ENCODE measurements at regions not wholly inside any gene's neighbourhood (a gene's known extent, or its start where the extent isn't known, plus 50 kb on each side); places are given as distances from the start of the nearest gene placed in this dataset.
"Not testable (repeated sequence)": the region's sequence is repeated elsewhere in the genome, so short reads cannot be mapped to it uniquely, and the experiment has no call there.

GRCh38 chr13:63218596-63218995, 1802.9 kb upstream of the PCDH20 start:
- not testable (repeated sequence) for H3K36me3 ChIP-seq (ENCODE audit: control insufficient read depth, insufficient read depth, low read length); H3K27me3 ChIP-seq (ENCODE audit: control insufficient read depth, insufficient read depth, low read length); H3K9me3 ChIP-seq (ENCODE audit: control insufficient read depth, low read depth, low read length); DNase-seq; H3K4me3 ChIP-seq (ENCODE audit: low read length); H3K27ac ChIP-seq (ENCODE audit: low read length); H3K4me1 ChIP-seq (ENCODE audit: control insufficient read depth, insufficient read depth, low read length)
- WGBS (ENCODE audit: insufficient coverage, low lambda C conversion rate): 100% methylated on average over 1 of the region's 3 CpGs

DNA sequence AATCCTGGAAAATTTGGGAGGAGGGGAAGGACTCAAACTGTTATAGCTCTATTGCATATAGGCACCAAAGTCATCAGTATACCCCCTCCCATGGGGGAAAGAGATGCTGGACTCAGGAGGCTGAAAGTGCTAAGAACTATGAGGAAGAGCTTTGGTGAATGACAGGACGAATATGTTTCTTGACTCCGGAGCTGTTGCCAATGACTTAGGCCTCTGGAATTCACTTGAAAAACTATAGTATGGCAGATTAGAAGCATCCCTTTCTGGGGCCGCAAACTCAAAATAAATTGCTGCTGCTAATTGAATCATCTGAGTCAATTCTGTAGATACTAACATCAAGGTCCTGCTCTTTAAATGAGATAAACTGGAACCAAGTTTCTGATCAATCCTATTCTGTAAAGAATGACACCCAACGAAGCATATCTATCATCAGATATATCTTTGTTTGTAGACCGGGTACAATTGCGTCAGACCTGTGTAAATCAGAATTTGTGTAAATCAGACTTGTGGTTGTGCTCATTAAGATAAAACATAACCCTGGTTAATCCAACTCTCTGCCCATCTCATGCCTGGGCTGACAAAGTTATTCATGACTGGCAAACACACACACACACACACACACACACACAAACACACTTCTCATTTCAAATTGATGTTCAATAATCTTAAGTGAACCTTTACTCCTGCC, 1793.8 kb upstream of the PCDH20 start:
- WGBS (ENCODE audit: insufficient coverage, low lambda C conversion rate): 82% methylated on average over 2 of the region's 6 CpGs
- no peaks in the 10 kb centered on the region for H3K27me3 ChIP-seq (ENCODE audit: control insufficient read depth, insufficient read depth, low read length)

DNA sequence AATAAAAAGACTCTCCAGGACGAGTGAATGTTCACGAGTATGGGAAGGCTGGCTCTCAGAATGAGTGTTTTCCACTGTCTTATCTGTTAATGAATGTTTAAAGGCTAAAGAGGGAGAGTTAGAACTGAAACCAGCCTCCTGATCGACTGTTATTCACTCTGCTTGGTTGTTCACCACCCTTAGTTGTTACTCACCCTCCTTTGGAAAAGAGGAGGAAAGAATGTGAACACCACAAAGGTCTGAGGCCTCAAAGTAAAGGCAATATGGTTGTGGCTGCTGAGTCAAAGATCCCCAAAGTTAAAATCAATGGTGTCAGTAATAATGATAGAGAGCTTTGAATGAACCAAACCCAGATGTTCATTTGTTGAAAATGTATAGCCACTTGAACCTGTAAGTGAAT, 1793.2 kb upstream of the PCDH20 start:
- no peaks in the 10 kb centered on the region for H3K36me3 ChIP-seq (ENCODE audit: control insufficient read depth, insufficient read depth, low read length)
- H3K4me3 ChIP-seq (ENCODE audit: low read length): no peak overlapping the region
- DNase-seq: no peak
- H3K9me3 ChIP-seq (ENCODE audit: control insufficient read depth, low read depth, low read length): no peaks in the 10 kb centered on the region
- WGBS (ENCODE audit: insufficient coverage, low lambda C conversion rate): no CpG with 5 or more reads among the region's 3 CpGs
- no peaks in the 10 kb centered on the region for H3K4me1 ChIP-seq (ENCODE audit: control insufficient read depth, insufficient read depth, low read length)
- H3K27me3 ChIP-seq (ENCODE audit: control insufficient read depth, insufficient read depth, low read length): no peaks in the 10 kb centered on the region
- H3K27ac ChIP-seq (ENCODE audit: low read length): no peak overlapping the region

More for the DNA sequence above, 1793.8 kb upstream of the PCDH20 start:
- DNase-seq: no peak
- no peak overlapping the region for H3K4me3 ChIP-seq (ENCODE audit: low read length)
- H3K27ac ChIP-seq (ENCODE audit: low read length): no peak overlapping the region
- H3K4me1 ChIP-seq (ENCODE audit: control insufficient read depth, insufficient read depth, low read length): no peaks in the 10 kb centered on the region
- H3K36me3 ChIP-seq (ENCODE audit: control insufficient read depth, insufficient read depth, low read length): no peaks in the 10 kb centered on the region
- H3K9me3 ChIP-seq (ENCODE audit: control insufficient read depth, low read depth, low read length): no peaks in the 10 kb centered on the region

DNA sequence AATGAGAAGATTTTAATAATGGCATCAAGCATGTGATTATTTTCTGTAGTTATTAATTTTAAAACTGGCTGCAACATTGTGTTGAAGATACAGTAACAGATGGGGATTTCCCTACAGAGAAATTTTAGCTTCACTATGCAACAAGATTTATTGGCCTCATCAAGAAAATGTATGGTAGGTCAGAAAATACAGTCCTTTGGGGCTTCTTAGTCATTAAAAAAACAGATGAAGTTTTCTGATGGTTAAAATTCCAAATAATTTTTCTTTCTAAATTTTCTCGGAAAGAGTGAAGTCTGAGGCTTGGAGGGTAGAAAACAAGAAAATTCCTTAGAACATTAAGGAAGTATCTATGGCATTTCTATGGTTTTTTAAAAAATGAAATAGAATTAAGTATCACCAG, 1790.8 kb upstream of the PCDH20 start:
- WGBS (ENCODE audit: insufficient coverage, low lambda C conversion rate): 83% methylated on average over 1 of the region's 1 CpG
- Histone ChIP-seq H3K27me3 (ENCODE audit: control insufficient read depth, insufficient read depth, low read length) (no peaks in the 10 kb centered on the region), H3K27ac (ENCODE audit: low read length) (no peak overlapping the region), H3K9me3 (ENCODE audit: control insufficient read depth, low read depth, low read length) (no peaks in the 10 kb centered on the region), H3K4me1 (ENCODE audit: control insufficient read depth, insufficient read depth, low read length) (no peaks in the 10 kb centered on the region), H3K36me3 (ENCODE audit: control insufficient read depth, insufficient read depth, low read length) (no peaks in the 10 kb centered on the region), H3K4me3 (ENCODE audit: low read length) (no peak overlapping the region)
- no peak for DNase-seq

- DNase-seq: no peak
- Histone ChIP-seq H3K36me3 (ENCODE audit: control insufficient read depth, insufficient read depth, low read length) (no peaks in the 10 kb centered on the region), H3K27me3 (ENCODE audit: control insufficient read depth, insufficient read depth, low read length) (no peaks in the 10 kb centered on the region), H3K27ac (ENCODE audit: low read length) (no peak overlapping the region), H3K4me1 (ENCODE audit: control insufficient read depth, insufficient read depth, low read length) (no peaks in the 10 kb centered on the region), H3K4me3 (ENCODE audit: low read length) (no peak overlapping the region), H3K9me3 (ENCODE audit: control insufficient read depth, low read depth, low read length) (no peaks in the 10 kb centered on the region)
- WGBS (ENCODE audit: insufficient coverage, low lambda C conversion rate): 85% methylated on average over 1 of the region's 1 CpG
These were observed 1785.8 kb upstream of the PCDH20 start for GRCh38 chr13:63201493-63201892.

DNA sequence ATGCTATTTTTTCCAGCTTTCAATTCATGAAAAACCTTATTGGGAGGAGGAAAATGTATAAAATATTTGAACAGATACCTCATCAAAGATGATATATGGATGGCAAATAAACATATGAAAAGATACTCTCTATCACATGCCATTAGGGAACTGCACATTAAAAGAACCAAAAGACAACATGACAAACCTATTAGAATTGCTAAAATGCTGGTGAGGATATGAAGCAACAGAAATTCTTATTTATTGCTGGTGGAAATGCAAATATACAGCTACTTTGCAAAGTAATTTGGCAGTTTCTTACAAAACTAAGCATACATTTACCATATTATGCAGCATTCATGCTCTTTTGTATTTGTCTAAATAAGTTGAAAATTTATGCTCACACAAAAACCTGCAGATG, 1783.9 kb upstream of the PCDH20 start:
- Histone ChIP-seq H3K36me3 (ENCODE audit: control insufficient read depth, insufficient read depth, low read length) (no peaks in the 10 kb centered on the region), H3K4me3 (ENCODE audit: low read length) (no peak overlapping the region), H3K9me3 (ENCODE audit: control insufficient read depth, low read depth, low read length) (no peaks in the 10 kb centered on the region), H3K27me3 (ENCODE audit: control insufficient read depth, insufficient read depth, low read length) (no peaks in the 10 kb centered on the region), H3K4me1 (ENCODE audit: control insufficient read depth, insufficient read depth, low read length) (peaks cover 3% of the 10 kb centered on the region), H3K27ac (ENCODE audit: low read length) (no peak overlapping the region)
- no peak for DNase-seq

GRCh38 chr13:63198071-63198470, 1782.4 kb upstream of the PCDH20 start:
- no peak for DNase-seq
- no peaks in the 10 kb centered on the region for H3K9me3 ChIP-seq (ENCODE audit: control insufficient read depth, low read depth, low read length)
- WGBS (ENCODE audit: insufficient coverage, low lambda C conversion rate): no CpG with 5 or more reads among the region's 2 CpGs
- H3K27ac ChIP-seq (ENCODE audit: low read length): no peak overlapping the region
- H3K27me3 ChIP-seq (ENCODE audit: control insufficient read depth, insufficient read depth, low read length): no peaks in the 10 kb centered on the region
- no peak overlapping the region for H3K4me3 ChIP-seq (ENCODE audit: low read length)
- peaks cover 3% of the 10 kb centered on the region for H3K4me1 ChIP-seq (ENCODE audit: control insufficient read depth, insufficient read depth, low read length)
- no peaks in the 10 kb centered on the region for H3K36me3 ChIP-seq (ENCODE audit: control insufficient read depth, insufficient read depth, low read length)

- Histone ChIP-seq H3K9me3 (ENCODE audit: control insufficient read depth, low read depth, low read length) (no peaks in the 10 kb centered on the region), H3K27me3 (ENCODE audit: control insufficient read depth, insufficient read depth, low read length) (no peaks in the 10 kb centered on the region), H3K36me3 (ENCODE audit: control insufficient read depth, insufficient read depth, low read length) (no peaks in the 10 kb centered on the region), H3K27ac (ENCODE audit: low read length) (no peak overlapping the region), H3K4me1 (ENCODE audit: control insufficient read depth, insufficient read depth, low read length) (peaks cover 3% of the 10 kb centered on the region), H3K4me3 (ENCODE audit: low read length) (no peak overlapping the region)
- WGBS (ENCODE audit: insufficient coverage, low lambda C conversion rate): 0% methylated on average over 1 of the region's 1 CpG
- DNase-seq: peak; percentile 30 to 67
These were observed 1780.1 kb upstream of the PCDH20 start for GRCh38 chr13:63195726-63196125.

DNA sequence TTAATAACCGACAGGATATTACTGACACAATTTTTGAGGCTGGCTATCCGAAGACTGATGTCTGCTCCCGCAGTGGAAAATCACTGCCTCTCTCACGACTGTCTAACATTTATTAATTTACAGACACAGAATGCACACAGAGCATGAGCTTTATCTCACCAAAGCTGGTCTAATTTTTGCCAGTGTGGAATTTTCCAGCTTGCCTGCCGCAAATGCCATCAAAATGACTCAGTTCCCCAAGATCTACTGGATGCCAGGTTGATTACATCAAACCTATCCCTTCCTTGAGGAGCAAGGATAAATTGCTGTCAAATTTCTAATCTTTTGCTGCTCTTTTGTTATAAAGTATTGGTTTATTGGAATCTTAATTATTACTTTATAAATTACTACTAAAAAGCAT, 1775.1 kb upstream of the PCDH20 start:
- Histone ChIP-seq H3K4me1 (ENCODE audit: control insufficient read depth, insufficient read depth, low read length) (peaks cover 3% of the 10 kb centered on the region), H3K27ac (ENCODE audit: low read length) (no peak overlapping the region), H3K4me3 (ENCODE audit: low read length) (no peak overlapping the region), H3K9me3 (ENCODE audit: control insufficient read depth, low read depth, low read length) (no peaks in the 10 kb centered on the region), H3K36me3 (ENCODE audit: control insufficient read depth, insufficient read depth, low read length) (no peaks in the 10 kb centered on the region), H3K27me3 (ENCODE audit: control insufficient read depth, insufficient read depth, low read length) (no peaks in the 10 kb centered on the region)
- WGBS (ENCODE audit: insufficient coverage, low lambda C conversion rate): 80% methylated on average over 1 of the region's 5 CpGs
- DNase-seq: no peak

- Histone ChIP-seq H3K4me3 (ENCODE audit: low read length) (no peak overlapping the region), H3K27me3 (ENCODE audit: control insufficient read depth, insufficient read depth, low read length) (no peaks in the 10 kb centered on the region), H3K9me3 (ENCODE audit: control insufficient read depth, low read depth, low read length) (no peaks in the 10 kb centered on the region), H3K36me3 (ENCODE audit: control insufficient read depth, insufficient read depth, low read length) (no peaks in the 10 kb centered on the region), H3K4me1 (ENCODE audit: control insufficient read depth, insufficient read depth, low read length) (peaks cover 3% of the 10 kb centered on the region), H3K27ac (ENCODE audit: low read length) (no peak overlapping the region)
- no CpG with 5 or more reads among the region's 2 CpGs for WGBS (ENCODE audit: insufficient coverage, low lambda C conversion rate)
- DNase-seq: no peak
These were observed 1774.6 kb upstream of the PCDH20 start for GRCh38 chr13:63190219-63190618.

- no peak for DNase-seq
- Histone ChIP-seq H3K4me1 (ENCODE audit: control insufficient read depth, insufficient read depth, low read length) (peaks cover 1% of the 10 kb centered on the region), H3K27ac (ENCODE audit: low read length) (no peak overlapping the region), H3K9me3 (ENCODE audit: control insufficient read depth, low read depth, low read length) (no peaks in the 10 kb centered on the region), H3K36me3 (ENCODE audit: control insufficient read depth, insufficient read depth, low read length) (no peaks in the 10 kb centered on the region), H3K27me3 (ENCODE audit: control insufficient read depth, insufficient read depth, low read length) (no peaks in the 10 kb centered on the region), H3K4me3 (ENCODE audit: low read length) (no peak overlapping the region)
- WGBS (ENCODE audit: insufficient coverage, low lambda C conversion rate): 100% methylated on average over 3 of the region's 9 CpGs
These were observed 1774.1 kb upstream of the PCDH20 start for GRCh38 chr13:63189712-63190111.
